Chondrocyte (in vitro differentiated cells): ENCODE measurements at regions not wholly inside any gene's neighbourhood (a gene's known extent, or its start where the extent isn't known, plus 50 kb on each side); places are given as distances from the start of the nearest gene placed in this dataset.

ENCODE experiments used
- DNase-seq: peaks from one replicate; pipeline ENCODE4 v3.0.0; 2021; ENCODE audit warnings: mixed read lengths, low spot score
- H3K27ac Mint-ChIP-seq: one replicate; pipeline ENCODE4 v1.8.0; 2021; ENCODE audit warnings: mild to moderate bottlenecking, moderate library complexity, mixed read lengths; ENCODE audit not compliant: unreplicated experiment
- H3K27me3 Mint-ChIP-seq: 2 replicates; pipeline ENCODE4 v1.8.0; 2021; ENCODE audit warnings: low read depth, mixed read lengths
- H3K36me3 Mint-ChIP-seq: 2 replicates; pipeline ENCODE4 v1.8.0; 2021; ENCODE audit warnings: low read depth, mixed read lengths
- H3K4me1 Mint-ChIP-seq: 2 replicates; pipeline ENCODE4 v1.8.0; 2021; ENCODE audit warnings: low read depth, mild to moderate bottlenecking, mixed read lengths
- H3K4me3 Mint-ChIP-seq: one replicate; pipeline ENCODE4 v1.8.0; 2021; ENCODE audit warnings: mild to moderate bottlenecking, moderate library complexity, mixed read lengths; ENCODE audit not compliant: unreplicated experiment
- H3K9me3 Mint-ChIP-seq: 2 replicates; pipeline ENCODE4 v1.8.0; 2021; ENCODE audit warnings: low read depth, mixed read lengths
- CTCF ChIP-seq: fragments of 200-600 bp; sonication (generic); IDR thresholded peaks from 2 replicates; pipeline ENCODE4 v1.5.0; 2021; ENCODE audit warnings: antibody characterized with exemption, mild to moderate bottlenecking, moderate library complexity

- Mint-ChIP-seq H3K9me3 (no peaks in the 10 kb centered on the region), H3K27ac (no peak overlapping the region), H3K27me3 (no peaks in the 10 kb centered on the region)
Measured at GRCh38 chr1:82401116-82401515, 600.4 kb downstream of the ADGRL2 start.

GRCh38 chr1:82400521-82400920 is 599.8 kb downstream of the ADGRL2 start:
- no peak overlapping the region for H3K27ac Mint-ChIP-seq
- no peaks in the 10 kb centered on the region for H3K27me3 Mint-ChIP-seq
- no peak overlapping the region for H3K4me3 Mint-ChIP-seq
- H3K4me1 Mint-ChIP-seq, result no peaks in the 10 kb centered on the region
- no peak for TF ChIP-seq CTCF
- DNase-seq, result no peak
- H3K9me3 Mint-ChIP-seq, result no peaks in the 10 kb centered on the region
- H3K36me3 Mint-ChIP-seq, result no peaks in the 10 kb centered on the region

More at GRCh38 chr1:82401116-82401515, 600.4 kb downstream of the ADGRL2 start:
- Mint-ChIP-seq H3K36me3 (no peaks in the 10 kb centered on the region), H3K4me1 (no peaks in the 10 kb centered on the region), H3K4me3 (no peak overlapping the region)
- TF ChIP-seq CTCF, result no peak
- DNase-seq, result no peak

GRCh38 chr1:82399093-82399492 is 598.4 kb downstream of the ADGRL2 start:
- no peaks in the 10 kb centered on the region for H3K27me3 Mint-ChIP-seq
- no peaks in the 10 kb centered on the region for H3K9me3 Mint-ChIP-seq
- TF ChIP-seq CTCF, result no peak
- H3K36me3 Mint-ChIP-seq, result no peaks in the 10 kb centered on the region
- H3K4me3 Mint-ChIP-seq, result no peak overlapping the region
- no peaks in the 10 kb centered on the region for H3K4me1 Mint-ChIP-seq
- DNase-seq, result no peak
- H3K27ac Mint-ChIP-seq, result no peak overlapping the region

GRCh38 chr1:82398357-82398756 is 597.6 kb downstream of the ADGRL2 start:
- Mint-ChIP-seq H3K27ac (no peak overlapping the region), H3K27me3 (no peaks in the 10 kb centered on the region), H3K9me3 (no peaks in the 10 kb centered on the region), H3K36me3 (no peaks in the 10 kb centered on the region), H3K4me1 (peaks cover 3% of the 10 kb centered on the region), H3K4me3 (no peak overlapping the region)
- no peak for TF ChIP-seq CTCF
- no peak for DNase-seq

DNA sequence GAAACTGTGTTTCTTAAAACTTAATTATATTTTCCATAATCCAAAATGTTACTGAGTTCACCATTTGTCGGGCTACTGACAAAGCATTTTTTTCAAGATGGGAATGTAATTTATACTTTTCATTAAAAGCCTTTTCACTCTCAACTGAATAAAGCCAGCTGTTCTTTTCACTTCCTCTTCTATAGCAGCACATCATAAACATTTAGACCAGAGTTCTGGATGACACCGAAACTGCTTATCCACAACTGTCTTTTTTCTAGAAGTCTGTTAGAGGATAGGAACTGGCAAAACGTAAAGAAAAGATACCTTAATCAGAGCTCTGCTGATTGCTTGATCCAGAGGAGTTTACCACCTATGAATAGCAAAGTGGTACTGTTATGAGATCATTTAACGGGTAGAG is 594.7 kb downstream of the ADGRL2 start:
- Mint-ChIP-seq H3K4me1 (peaks cover 24% of the 10 kb centered on the region), H3K27me3 (no peaks in the 10 kb centered on the region), H3K36me3 (no peaks in the 10 kb centered on the region), H3K9me3 (peaks cover 3% of the 10 kb centered on the region), H3K4me3 (no peak overlapping the region), H3K27ac (no peak overlapping the region)
- no peak for TF ChIP-seq CTCF
- DNase-seq, result no peak
